Skeletal muscle tissue (tissue), 4 donors: ENCODE measurements at regions not wholly inside any gene's neighbourhood (a gene's known extent, or its start where the extent isn't known, plus 50 kb on each side); places are given as distances from the start of the nearest gene placed in this dataset. TPM values are rescaled to one million over a fixed set of nuclear protein-coding genes. Genes with fewer than 3 reads are reported as not detected.

Experiments used
- H3K27ac ChIP-seq: one replicate; pipeline ENCODE4 v1.7.0; 2013; ENCODE audit warnings: mild to moderate bottlenecking, low read depth, low read length, inconsistent platforms
- H3K27me3 ChIP-seq, 3 donors: one replicate each; pipeline ENCODE4 v1.7.0; 2013; ENCODE audit warnings: low read length in 3 of 3; ENCODE audit not compliant: control insufficient read depth in 3 of 3, insufficient read depth in 3 of 3
- H3K36me3 ChIP-seq, 3 donors: one replicate each; pipeline ENCODE4 v1.7.0; 2013; ENCODE audit warnings: low read length in 3 of 3; ENCODE audit not compliant: control insufficient read depth in 3 of 3, insufficient read depth in 3 of 3
- H3K4me1 ChIP-seq, 3 donors: one replicate each; pipeline ENCODE4 v1.7.0; 2013; ENCODE audit warnings: low read length in 3 of 3, mild to moderate bottlenecking in 3 of 3; ENCODE audit not compliant: control insufficient read depth in 3 of 3, insufficient read depth in 3 of 3
- H3K4me3 ChIP-seq, 3 donors: one replicate each; pipeline ENCODE4 v1.7.0; 2013; ENCODE audit warnings: low read length in 3 of 3
- H3K9ac ChIP-seq, 3 donors: one replicate each; pipeline ENCODE4 v1.7.0; 2013; ENCODE audit warnings: low read length in 3 of 3, mild to moderate bottlenecking in 3 of 3, moderate library complexity in 2 of 3, low read depth in 1 of 3
- H3K9me3 ChIP-seq, 3 donors: one replicate each; pipeline ENCODE4 v1.7.0; 2013; ENCODE audit warnings: low read length in 3 of 3; ENCODE audit not compliant: control insufficient read depth in 3 of 3
- small RNA-seq: library from RNA; depleted of rRNA; stranded (forward); fragments of <200 nt; gene quantifications from one replicate; pipeline ENCODE3, GENCODE V24; 2014
- donor health status: Osteomylitis.

DNA sequence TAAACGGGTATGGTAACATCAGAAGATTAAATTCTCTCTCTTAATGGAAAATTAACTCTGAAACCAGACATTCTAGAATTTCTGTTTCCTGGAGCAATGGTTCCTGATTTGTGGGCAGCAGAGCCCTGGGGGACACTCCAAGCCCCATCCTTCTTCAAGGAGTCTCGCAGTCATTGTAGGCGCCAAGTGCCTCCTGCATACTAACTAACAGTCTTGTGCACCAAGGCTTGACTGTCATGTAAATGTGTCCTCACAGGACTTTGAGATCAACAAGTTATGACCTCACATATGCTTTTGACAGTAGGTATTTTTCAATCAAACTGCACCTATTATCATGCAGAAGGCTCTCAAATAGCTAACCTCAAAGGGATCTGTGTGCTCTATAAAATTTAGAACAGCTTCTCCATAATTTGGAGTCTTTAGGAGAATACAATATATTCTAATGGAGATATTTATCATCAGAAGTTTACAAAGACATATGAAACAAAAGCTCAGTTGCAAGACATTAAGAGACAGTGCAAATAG lies 52.1 kb upstream of the COPS8 start:
- H3K27me3 ChIP-seq, result peaks cover 0 to 4% (median 0%) of the 10 kb centered on the region in 3 donors
- no peak overlapping the region for H3K27ac ChIP-seq
- H3K4me1 ChIP-seq, result no peaks in the 10 kb centered on the region
- H3K4me3 ChIP-seq, result no peak overlapping the region
- H3K36me3 ChIP-seq, result no peaks in the 10 kb centered on the region
- no peak overlapping the region for H3K9ac ChIP-seq
- no peaks in the 10 kb centered on the region for H3K9me3 ChIP-seq

DNA sequence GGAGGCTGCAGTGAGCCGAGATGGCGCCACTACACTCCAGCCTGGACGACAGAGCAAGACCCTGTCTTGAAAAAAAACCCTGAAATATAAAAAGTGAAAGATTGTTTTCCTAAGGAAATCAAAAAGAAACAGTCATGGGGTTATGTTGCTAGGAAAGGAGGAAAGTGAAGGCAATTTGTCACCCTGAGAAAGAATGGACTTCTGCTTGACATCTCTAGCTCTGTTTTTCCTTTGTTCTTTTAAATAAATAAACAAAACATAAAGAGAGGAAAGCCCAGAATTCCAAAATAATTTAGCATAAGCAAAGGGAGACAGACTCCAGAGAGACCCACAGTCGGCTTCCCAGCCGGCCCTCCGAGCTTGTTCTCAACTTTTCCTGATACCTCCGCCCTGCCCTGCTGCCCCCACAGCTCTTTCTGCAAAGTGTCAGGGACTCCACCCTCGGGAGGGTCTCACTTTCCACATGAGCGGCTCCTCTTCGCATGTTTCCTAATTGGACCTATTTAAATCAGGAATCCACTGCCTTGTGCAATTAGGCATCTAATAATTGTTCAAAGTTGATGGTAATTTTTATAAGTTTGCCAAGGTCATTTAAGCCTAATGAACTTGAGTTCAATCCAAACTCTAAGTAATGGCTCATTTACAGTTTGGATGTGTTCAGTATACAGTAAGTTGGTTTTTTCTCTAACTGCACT lies 49.8 kb upstream of the COPS8 start:
- H3K4me1 ChIP-seq, result no peaks in the 10 kb centered on the region
- peaks cover 0 to 4% (median 0%) of the 10 kb centered on the region in 3 donors for H3K27me3 ChIP-seq
- H3K9ac ChIP-seq, result no peak overlapping the region

More for the DNA sequence above, 49.8 kb upstream of the COPS8 start:
- no peaks in the 10 kb centered on the region for H3K9me3 ChIP-seq
- no peak overlapping the region for H3K27ac ChIP-seq
- H3K4me3 ChIP-seq, result no peak overlapping the region
- H3K36me3 ChIP-seq, result no peaks in the 10 kb centered on the region

Small RNA genes lying in the stretch of these regions (small RNA-seq; reads per million reads assigned to genes)
- gene RNU6-1051P, result not detected
